ENCODE measurements at regions not wholly inside any gene's neighbourhood (a gene's known extent, or its start where the extent isn't known, plus 50 kb on each side); places are given as distances from the start of the nearest gene placed in this dataset.

GRCh38 chr1:82534996-82535395 is 734.3 kb downstream of the ADGRL2 start:
- no peak for TF ChIP-seq CTCF (IDR thresholded peaks at IDR 0.05)
- no peak for TF ChIP-seq POLR2A (IDR thresholded peaks at IDR 0.05)

Measured in uterus (tissue), 2 donors.